Right lobe of liver (tissue), 6 donors: ENCODE measurements at regions not wholly inside any gene's neighbourhood (a gene's known extent, or its start where the extent isn't known, plus 50 kb on each side); places are given as distances from the start of the nearest gene placed in this dataset.

Experiments
- ATAC-seq, 4 donors: fragments of 200-7000 bp; cut with Tn5 transposase; one replicate each; pipeline ENCODE4 v1.9.1; 2020; ENCODE audit warnings: mild to moderate bottlenecking in 4 of 4, moderate library complexity in 4 of 4
- DNase-seq, 3 donors: peaks; one replicate each; pipeline ENCODE4 v3.0.0-alpha.2; 2020
- H3K27ac ChIP-seq, 3 donors: fragments of 200-600 bp; one replicate each; pipeline ENCODE4 v1.8.0; 2022
- H3K27me3 ChIP-seq, 2 donors: fragments of 200-600 bp; one replicate each; pipeline ENCODE4 v1.8.0; 2022
- H3K36me3 ChIP-seq, 4 donors: fragments of 200-600 bp; sonication (generic) in 1 of 4; one replicate each; pipeline versions ENCODE4 v1.5.1 to v1.8.0; 2017 to 2022; ENCODE audit warnings: control low read depth in 1 of 4
- H3K4me1 ChIP-seq, 4 donors: fragments of 200-600 bp; sonication (generic) in 1 of 4; one replicate each; pipeline versions ENCODE4 v1.5.1 to v1.8.0; 2017 to 2022; ENCODE audit warnings: control low read depth in 1 of 4
- H3K4me3 ChIP-seq, 3 donors: fragments of 200-600 bp; one replicate each; pipeline ENCODE4 v1.8.0; 2022
- H3K9me3 ChIP-seq, 4 donors: fragments of 200-600 bp; sonication (generic) in 1 of 4; one replicate each; pipeline versions ENCODE4 v1.5.1 to v1.8.0; 2017 to 2022; ENCODE audit warnings: control low read depth in 1 of 4
- POLR2A ChIP-seq: fragments of 450-650 bp; IDR thresholded peaks from one replicate; pipeline ENCODE4 v1.6.1; 2017; ENCODE audit warnings: antibody characterized with exemption, mild to moderate bottlenecking
- WGBS: methylation state at CpG from one replicate; pipeline ENCODE4 v1.1.6; 2018; ENCODE audit warnings: low coverage, low lambda C conversion rate; ENCODE audit not compliant: insufficient coverage; ENCODE audit errors: missing lambda C conversion rate; 5-methylcytosine and 5-hydroxymethylcytosine counted together
- intact Hi-C, 2 donors: fragments of 100-400 bp; cut with DNase I; formaldehyde crosslinking; loops; one replicate each; pipeline versions ENCODE4 v1.11.2 to v1.14.1; 2022
- TF ChIP-seq, protein P1 (sequence below), 4 donors: fragments of 200-600 bp in 3 of 4; fragments of 450-650 bp in 1 of 4; IDR thresholded peaks; one replicate each; pipeline versions ENCODE4 v1.5.1 to v1.8.0; 2016 to 2022; ENCODE audit warnings: antibody characterized with exemption in 4 of 4, mild to moderate bottlenecking in 2 of 4
- donor health status: DM: no; HTN: yes; CAD: no.
- donor health status: DM: no; HTN: no; CAD: no.
- donor health status: DM: no; HTN: no; CAD: no.
- donor health status: DM: no; HTN: yes; CAD: no.
- donor health status: DM: no; HTN: yes; CAD: no.

DNA sequence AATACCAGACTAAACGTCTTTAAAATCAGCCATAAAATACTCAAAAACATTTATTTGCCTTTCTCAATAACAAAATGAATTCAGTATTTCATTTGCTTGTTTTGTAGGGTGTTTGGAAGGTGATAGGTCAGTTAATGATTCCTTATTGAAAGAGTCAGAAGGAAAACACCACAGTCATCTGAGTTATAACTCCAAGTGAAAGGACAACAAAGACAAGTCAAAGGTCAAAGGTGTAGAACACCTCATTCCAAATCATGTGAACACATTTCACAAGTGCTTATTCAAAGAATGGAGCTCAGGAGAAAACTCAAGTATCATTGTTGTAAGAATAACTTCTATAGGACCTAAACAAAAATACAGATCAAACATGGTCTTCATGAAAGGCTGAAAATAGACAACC lies 318.6 kb upstream of the PHF14 start:
- H3K4me1 ChIP-seq, result peaks cover 0 to 11% (median 0%) of the 10 kb centered on the region in 4 donors
- WGBS, result 15% methylated on average over 1 of the region's 1 CpG
- H3K9me3 ChIP-seq, result no peaks in the 10 kb centered on the region
- H3K4me3 ChIP-seq, result no peak overlapping the region
- TF ChIP-seq, protein P1, sequence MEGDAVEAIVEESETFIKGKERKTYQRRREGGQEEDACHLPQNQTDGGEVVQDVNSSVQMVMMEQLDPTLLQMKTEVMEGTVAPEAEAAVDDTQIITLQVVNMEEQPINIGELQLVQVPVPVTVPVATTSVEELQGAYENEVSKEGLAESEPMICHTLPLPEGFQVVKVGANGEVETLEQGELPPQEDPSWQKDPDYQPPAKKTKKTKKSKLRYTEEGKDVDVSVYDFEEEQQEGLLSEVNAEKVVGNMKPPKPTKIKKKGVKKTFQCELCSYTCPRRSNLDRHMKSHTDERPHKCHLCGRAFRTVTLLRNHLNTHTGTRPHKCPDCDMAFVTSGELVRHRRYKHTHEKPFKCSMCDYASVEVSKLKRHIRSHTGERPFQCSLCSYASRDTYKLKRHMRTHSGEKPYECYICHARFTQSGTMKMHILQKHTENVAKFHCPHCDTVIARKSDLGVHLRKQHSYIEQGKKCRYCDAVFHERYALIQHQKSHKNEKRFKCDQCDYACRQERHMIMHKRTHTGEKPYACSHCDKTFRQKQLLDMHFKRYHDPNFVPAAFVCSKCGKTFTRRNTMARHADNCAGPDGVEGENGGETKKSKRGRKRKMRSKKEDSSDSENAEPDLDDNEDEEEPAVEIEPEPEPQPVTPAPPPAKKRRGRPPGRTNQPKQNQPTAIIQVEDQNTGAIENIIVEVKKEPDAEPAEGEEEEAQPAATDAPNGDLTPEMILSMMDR (IDR thresholded peaks at IDR 0.05), result no peak
- no peak for TF ChIP-seq POLR2A
- no peaks in the 10 kb centered on the region for H3K27me3 ChIP-seq
- intact Hi-C loops, result no loop called here
- no peak overlapping the region for H3K27ac ChIP-seq
- ATAC-seq (peak; percentile 84 to 99 (median 96)), DNase-seq (no peak)
- H3K36me3 ChIP-seq, result no peaks in the 10 kb centered on the region

GRCh38 chr7:10657201-10657600 lies 316.5 kb upstream of the PHF14 start:
- 67% methylated on average over 1 of the region's 1 CpG for WGBS
- Histone ChIP-seq H3K4me1 (peaks cover 0 to 11% (median 0%) of the 10 kb centered on the region in 4 donors), H3K27ac (no peak overlapping the region), H3K27me3 (no peaks in the 10 kb centered on the region), H3K36me3 (no peaks in the 10 kb centered on the region), H3K4me3 (no peak overlapping the region), H3K9me3 (no peaks in the 10 kb centered on the region)
- DNase-seq (no peak), ATAC-seq (no peak)
- no peak for TF ChIP-seq POLR2A
- TF ChIP-seq, protein P1 (IDR thresholded peaks at IDR 0.05), result no peak
- intact Hi-C loops, result no loop called here

- no peaks in the 10 kb centered on the region for H3K36me3 ChIP-seq
- TF ChIP-seq POLR2A, result no peak
- TF ChIP-seq, protein P1 (IDR thresholded peaks at IDR 0.05), result no peak
- DNase-seq (no peak), ATAC-seq (no peak)
- intact Hi-C loops, result no loop called here
- no peak overlapping the region for H3K27ac ChIP-seq
- H3K4me3 ChIP-seq, result no peak overlapping the region
- no peaks in the 10 kb centered on the region for H3K9me3 ChIP-seq
- peaks cover 0 to 11% (median 0%) of the 10 kb centered on the region in 4 donors for H3K4me1 ChIP-seq
- H3K27me3 ChIP-seq, result no peaks in the 10 kb centered on the region
Measured at GRCh38 chr7:10657837-10658236, 315.8 kb upstream of the PHF14 start.

GRCh38 chr7:10662491-10662890 lies 311.2 kb upstream of the PHF14 start:
- 44% methylated on average over 1 of the region's 1 CpG for WGBS
- DNase-seq, result no peak
- no peak for ATAC-seq

More at GRCh38 chr7:10662491-10662890, 311.2 kb upstream of the PHF14 start:
- Histone ChIP-seq H3K9me3 (no peaks in the 10 kb centered on the region), H3K27me3 (no peaks in the 10 kb centered on the region), H3K36me3 (no peaks in the 10 kb centered on the region), H3K4me1 (no peaks in the 10 kb centered on the region), H3K27ac (no peak overlapping the region), H3K4me3 (no peak overlapping the region)
- intact Hi-C loops, result no loop called here
- TF ChIP-seq, protein P1 (IDR thresholded peaks at IDR 0.05), result no peak
- TF ChIP-seq POLR2A, result no peak
